Astrocyte (in vitro differentiated cells and primary cell): ENCODE measurements at regions not wholly inside any gene's neighbourhood (a gene's known extent, or its start where the extent isn't known, plus 50 kb on each side); places are given as distances from the start of the nearest gene placed in this dataset.

Source experiments
- EZH2 ChIP-seq: IDR thresholded peaks from 2 replicates; pipeline ENCODE4 v1.6.1; 2012; ENCODE audit warnings: mild to moderate bottlenecking, low read length, inconsistent platforms; ENCODE audit not compliant: insufficient read depth
- TF ChIP-seq, protein P1 (sequence below): IDR thresholded peaks from 2 replicates; pipeline ENCODE4 v1.5.1; 2011; ENCODE audit warnings: low read depth, mild to moderate bottlenecking, inconsistent platforms, low read length, moderate library complexity; ENCODE audit not compliant: insufficient read depth

DNA sequence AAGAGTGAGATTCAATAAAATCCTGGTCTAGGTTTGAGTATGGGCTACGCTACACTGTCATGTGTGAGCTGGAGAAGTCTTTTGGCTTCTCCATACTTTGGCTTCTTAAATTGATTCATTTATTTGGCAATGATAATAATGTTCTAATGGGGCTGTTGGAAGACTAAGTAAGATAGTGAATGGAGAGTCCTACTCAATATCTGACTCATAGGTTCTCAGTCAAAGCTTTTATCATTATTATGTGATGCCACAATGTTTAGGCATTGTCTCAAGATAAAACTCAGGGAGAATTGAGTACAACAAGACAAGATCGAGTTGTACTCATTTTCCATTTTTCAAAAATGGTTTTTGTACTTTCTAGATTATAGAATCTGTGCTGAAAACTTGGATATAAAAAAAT is 92.5 kb upstream of the VEGFC start:
- TF ChIP-seq, protein P1, sequence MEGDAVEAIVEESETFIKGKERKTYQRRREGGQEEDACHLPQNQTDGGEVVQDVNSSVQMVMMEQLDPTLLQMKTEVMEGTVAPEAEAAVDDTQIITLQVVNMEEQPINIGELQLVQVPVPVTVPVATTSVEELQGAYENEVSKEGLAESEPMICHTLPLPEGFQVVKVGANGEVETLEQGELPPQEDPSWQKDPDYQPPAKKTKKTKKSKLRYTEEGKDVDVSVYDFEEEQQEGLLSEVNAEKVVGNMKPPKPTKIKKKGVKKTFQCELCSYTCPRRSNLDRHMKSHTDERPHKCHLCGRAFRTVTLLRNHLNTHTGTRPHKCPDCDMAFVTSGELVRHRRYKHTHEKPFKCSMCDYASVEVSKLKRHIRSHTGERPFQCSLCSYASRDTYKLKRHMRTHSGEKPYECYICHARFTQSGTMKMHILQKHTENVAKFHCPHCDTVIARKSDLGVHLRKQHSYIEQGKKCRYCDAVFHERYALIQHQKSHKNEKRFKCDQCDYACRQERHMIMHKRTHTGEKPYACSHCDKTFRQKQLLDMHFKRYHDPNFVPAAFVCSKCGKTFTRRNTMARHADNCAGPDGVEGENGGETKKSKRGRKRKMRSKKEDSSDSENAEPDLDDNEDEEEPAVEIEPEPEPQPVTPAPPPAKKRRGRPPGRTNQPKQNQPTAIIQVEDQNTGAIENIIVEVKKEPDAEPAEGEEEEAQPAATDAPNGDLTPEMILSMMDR: no peak
- no peak for TF ChIP-seq EZH2
